DMS79 treated with DMSO at 0.1 percent for 48 hours (cell line): ENCODE measurements at regions not wholly inside any gene's neighbourhood (a gene's known extent, or its start where the extent isn't known, plus 50 kb on each side); places are given as distances from the start of the nearest gene placed in this dataset.
A peak's percentile ranks its signal among the peaks of the same experiment; 100 is the strongest.

Experiments
- DNase-seq: peaks from one replicate; lab custom pipeline; 2025; lab: John Stamatoyannopoulos, UW

GRCh38 chr1:42096554-42096953, 56.7 kb upstream of the GUCA2B start:
- DNase-seq: no peak

- DNase-seq: no peak
Measured at GRCh38 chr1:42089246-42089645, 64.0 kb upstream of the GUCA2B start.

GRCh38 chr1:42086146-42086545, 67.1 kb upstream of the GUCA2B start:
- no peak for DNase-seq

- DNase-seq: no peak
Measured at GRCh38 chr1:42085596-42085995, 67.6 kb upstream of the GUCA2B start.

GRCh38 chr1:42081475-42081874, 71.7 kb upstream of the GUCA2B start:
- no peak for DNase-seq

- DNase-seq: no peak
Measured at GRCh38 chr1:42075179-42075578, 78.0 kb upstream of the GUCA2B start.

- no peak for DNase-seq
Measured at GRCh38 chr1:42070996-42071395, 82.2 kb upstream of the GUCA2B start.

- no peak for DNase-seq
Measured at GRCh38 chr1:42057800-42058199, 95.4 kb upstream of the GUCA2B start.

GRCh38 chr1:42056460-42056859, 96.8 kb upstream of the GUCA2B start:
- no peak for DNase-seq

- DNase-seq: no peak
Measured at GRCh38 chr1:42055061-42055460, 98.1 kb upstream of the GUCA2B start.

- no peak for DNase-seq
Measured at GRCh38 chr1:42052072-42052699, 101.0 kb upstream of the GUCA2B start.

- no peak for DNase-seq
Measured at GRCh38 chr1:42047508-42047880, 105.7 kb upstream of the GUCA2B start.

- peak; percentile 64 for DNase-seq
Measured at GRCh38 chr1:42046761-42047507, 106.3 kb upstream of the GUCA2B start.

GRCh38 chr1:42044346-42044745, 108.9 kb upstream of the GUCA2B start:
- no peak for DNase-seq

GRCh38 chr1:42043811-42044210, 109.4 kb upstream of the GUCA2B start:
- no peak for DNase-seq

GRCh38 chr1:42043182-42043581, 110.0 kb upstream of the GUCA2B start:
- no peak for DNase-seq

- no peak for DNase-seq
Measured at GRCh38 chr1:42041031-42041430, 112.2 kb upstream of the GUCA2B start.

GRCh38 chr1:42040159-42040558, 113.1 kb upstream of the GUCA2B start:
- DNase-seq: peak; percentile 32

GRCh38 chr1:42038261-42038660, 114.9 kb upstream of the GUCA2B start:
- DNase-seq: no peak

GRCh38 chr1:42037586-42037985, 115.6 kb upstream of the GUCA2B start:
- no peak for DNase-seq

- no peak for DNase-seq
Measured at GRCh38 chr1:42037161-42037560, 116.0 kb upstream of the GUCA2B start.

GRCh38 chr1:42035830-42036604, 117.2 kb upstream of the GUCA2B start:
- DNase-seq: peak; percentile 89

- DNase-seq: peak; percentile 79
Measured at GRCh38 chr1:42035205-42035829, 116.6 kb upstream of the HIVEP3 start.
